IMR-90 (cell line): ENCODE measurements at regions not wholly inside any gene's neighbourhood (a gene's known extent, or its start where the extent isn't known, plus 50 kb on each side); places are given as distances from the start of the nearest gene placed in this dataset.

Experiments
- ATAC-seq: fragments of 200-7000 bp; cut with Tn5 transposase; 2 replicates; pipeline ENCODE4 v1.9.1; 2020; ENCODE audit warnings: low read depth, mild to moderate bottlenecking, moderate library complexity
- BruUV-seq: library from RNA; stranded (reverse); fragments of 400-500 nt; replicated peaks from 2 replicates; lab custom pipeline; 2021; lab: Mats Ljungman, UMichigan
- CTCF ChIA-PET: fragments of 300-600 bp; formaldehyde crosslinking; extraction: SDS; loops from one replicate; lab custom pipeline; 2021; ENCODE audit warnings: antibody characterized with exemption; lab: Yijun Ruan, JAX
- POLR2A ChIA-PET: fragments of 300-600 bp; sonication (Branson Sonifier 250); formaldehyde crosslinking; loops from one replicate; lab custom pipeline; 2022; ENCODE audit warnings: antibody characterized with exemption; ENCODE audit not compliant: unreplicated experiment; lab: Charles Lee
- DNase-seq: peaks from one replicate; pipeline ENCODE4 v3.0.0; 2013
- H2AFZ ChIP-seq: replicated peaks from 2 replicates; pipeline ENCODE3; 2013; ENCODE audit warnings: low read length, mild to moderate bottlenecking; ENCODE audit not compliant: poor library complexity
- H2AK5ac ChIP-seq: 2 replicates; pipeline ENCODE4 v1.6.1; 2013; ENCODE audit warnings: low read depth, low read length, inconsistent platforms
- H2AK9ac ChIP-seq: replicated peaks from 2 replicates; pipeline ENCODE3; 2013; ENCODE audit warnings: mild to moderate bottlenecking, low read depth, low read length, moderate library complexity; ENCODE audit not compliant: poor library complexity
- H2BK120ac ChIP-seq: 2 replicates; pipeline ENCODE4 v1.6.1; 2013; ENCODE audit warnings: low read depth, low read length, inconsistent platforms
- H2BK15ac ChIP-seq: 3 replicates; pipeline ENCODE4 v1.6.1; 2013; ENCODE audit warnings: low read depth, low read length, inconsistent platforms
- H2BK20ac ChIP-seq: 2 replicates; pipeline ENCODE4 v1.6.1; 2013; ENCODE audit warnings: low read depth, mild to moderate bottlenecking, inconsistent platforms, low read length, moderate library complexity
- H2BK5ac ChIP-seq: 2 replicates; pipeline ENCODE4 v1.6.1; 2013; ENCODE audit warnings: mild to moderate bottlenecking, low read depth, low read length, inconsistent platforms; ENCODE audit not compliant: poor library complexity, severe bottlenecking
- H3K14ac ChIP-seq: replicated peaks from 2 replicates; pipeline ENCODE4 v1.6.1; 2013; ENCODE audit warnings: low read depth, low read length, inconsistent platforms
- H3K18ac ChIP-seq: 2 replicates; pipeline ENCODE4 v1.6.1; 2013; ENCODE audit warnings: low read depth, low read length, control low read depth
- H3K23ac ChIP-seq: 2 replicates; pipeline ENCODE4 v1.6.1; 2013; ENCODE audit warnings: low read depth, low read length, inconsistent platforms
- H3K27ac ChIP-seq: 2 replicates; pipeline ENCODE4 v1.5.1; 2013; ENCODE audit warnings: mild to moderate bottlenecking, control low read depth, low read length; ENCODE audit not compliant: insufficient read depth
- H3K27me3 ChIP-seq: 2 replicates; pipeline ENCODE4 v1.6.1; 2013; ENCODE audit warnings: low read length; ENCODE audit not compliant: control insufficient read depth, insufficient read depth
- H3K36me3 ChIP-seq: 2 replicates; pipeline ENCODE4 v1.6.1; 2013; ENCODE audit warnings: low read length, mixed read lengths; ENCODE audit not compliant: control insufficient read depth, insufficient read depth
- H3K4ac ChIP-seq: 2 replicates; pipeline ENCODE4 v1.6.1; 2013; ENCODE audit warnings: low read depth, low read length, inconsistent platforms
- H3K4me1 ChIP-seq: 2 replicates; pipeline ENCODE4 v1.6.1; 2013; ENCODE audit warnings: low read length, mixed read lengths; ENCODE audit not compliant: control insufficient read depth, insufficient read depth
- H3K4me2 ChIP-seq: 2 replicates; pipeline ENCODE4 v1.6.1; 2013; ENCODE audit warnings: low read depth, mild to moderate bottlenecking, control low read depth, low read length, moderate library complexity
- H3K4me3 ChIP-seq: 2 replicates; pipeline ENCODE4 v1.5.1; 2013; ENCODE audit warnings: low read depth, mild to moderate bottlenecking, control low read depth, low read length, moderate library complexity; ENCODE audit not compliant: insufficient read depth
- H3K56ac ChIP-seq: 2 replicates; pipeline ENCODE4 v1.6.1; 2013; ENCODE audit warnings: low read length, inconsistent platforms; ENCODE audit not compliant: insufficient read depth; ENCODE audit errors: extremely low read depth
- H3K79me1 ChIP-seq, 2 experiments: 2 replicates each; pipeline ENCODE4 v1.6.1; 2013; ENCODE audit warnings: low read length in 2 of 2, inconsistent platforms in 1 of 2, low read depth in 1 of 2
- H3K9ac ChIP-seq: 2 replicates; pipeline ENCODE4 v1.6.1; 2013; ENCODE audit warnings: low read depth, low read length, control low read depth
- H3K9me1 ChIP-seq: 2 replicates; pipeline ENCODE4 v1.6.1; 2013; ENCODE audit warnings: low read length, inconsistent platforms; ENCODE audit not compliant: insufficient read depth
- H3K9me3 ChIP-seq: 2 replicates; pipeline ENCODE4 v1.6.1; 2013; ENCODE audit warnings: low read length; ENCODE audit not compliant: control insufficient read depth, insufficient read depth
- H4K20me1 ChIP-seq: 2 replicates; pipeline ENCODE4 v1.6.1; 2013; ENCODE audit warnings: low read length, inconsistent platforms; ENCODE audit not compliant: insufficient read depth
- H4K5ac ChIP-seq: 2 replicates; pipeline ENCODE4 v1.6.1; 2013; ENCODE audit warnings: mild to moderate bottlenecking, low read depth, low read length, control low read depth
- H4K8ac ChIP-seq, 2 experiments: 2 replicates each; pipeline ENCODE4 v1.6.1; 2013; ENCODE audit warnings: low read depth in 2 of 2, low read length in 2 of 2, control low read depth in 1 of 2, inconsistent platforms in 1 of 2
- H4K91ac ChIP-seq: 2 replicates; pipeline ENCODE4 v1.6.1; 2013; ENCODE audit warnings: low read depth, low read length, inconsistent platforms; ENCODE audit not compliant: insufficient read depth
- CHD1 ChIP-seq: IDR thresholded peaks from 2 replicates; pipeline ENCODE4 v1.6.1; 2012; ENCODE audit warnings: low read depth, low read length, improper control_type of control experiment
- WGBS, 2 experiments: methylation state at CpG; one replicate each; pipeline versions ENCODE4 v1.1.5 to v1.1.7; 2013; ENCODE audit warnings: missing lambda C conversion rate in 2 of 2; ENCODE audit not compliant: insufficient read length in 1 of 2; ENCODE audit errors: extremely low coverage in 2 of 2; 5-methylcytosine and 5-hydroxymethylcytosine counted together
- dilution Hi-C: fragments of 300-500 bp; cut with HindIII; formaldehyde crosslinking; loops from one replicate; pipeline ENCODE4 v1.14.3; 2018; ENCODE audit warnings: low sequenced_read_pairs; ENCODE audit not compliant: unreplicated experiment
- in situ Hi-C: fragments of 300-500 bp; cut with MboI; formaldehyde crosslinking; loops from 3 replicates; pipeline ENCODE4 v1.14.3; 2019; ENCODE audit warnings: low sequenced_read_pairs, inconsistent platforms, mixed read lengths
- intact Hi-C: fragments of 100-400 bp; cut with micrococcal nuclease; formaldehyde crosslinking; loops from 2 replicates; pipeline ENCODE4 v1.10.0; 2022
- TF ChIP-seq, protein P1 (sequence below): conservative IDR thresholded peaks from 2 replicates; pipeline ENCODE4 v1.5.1; 2012; ENCODE audit warnings: mild to moderate bottlenecking, low read depth, low read length, improper control_type of control experiment

- H4K20me1 ChIP-seq: no peaks in the 10 kb centered on the region
- H2AK5ac ChIP-seq: no peak overlapping the region
- no peak overlapping the region for H4K91ac ChIP-seq
- peaks cover 1% of the 10 kb centered on the region; the same call in 1 of the 2 replicates for H3K4me1 ChIP-seq
- H4K5ac ChIP-seq: no peak overlapping the region
- ChIA-PET POLR2A (no interaction called here), CTCF (no interaction called here)
- dilution Hi-C loops (no loop called here), intact Hi-C loops (no loop called here), in situ Hi-C loops (no loop called here)
- no peak overlapping the region for H4K8ac ChIP-seq
- no peak overlapping the region for H2BK120ac ChIP-seq
- H3K4me3 ChIP-seq: no peak overlapping the region
- no peaks in the 10 kb centered on the region for H3K79me1 ChIP-seq
- no peak overlapping the region for H3K4ac ChIP-seq
- H3K56ac ChIP-seq: no peak overlapping the region
- H3K4me2 ChIP-seq: no peak overlapping the region
- no peaks in the 10 kb centered on the region for H3K9me1 ChIP-seq
- no peak overlapping the region for H3K18ac ChIP-seq
- no peak for DNase-seq
- H3K27ac ChIP-seq: no peak overlapping the region
- ATAC-seq: no peak
- H2AK9ac ChIP-seq: no peak overlapping the region
- TF ChIP-seq CHD1: no peak
- TF ChIP-seq, protein P1, sequence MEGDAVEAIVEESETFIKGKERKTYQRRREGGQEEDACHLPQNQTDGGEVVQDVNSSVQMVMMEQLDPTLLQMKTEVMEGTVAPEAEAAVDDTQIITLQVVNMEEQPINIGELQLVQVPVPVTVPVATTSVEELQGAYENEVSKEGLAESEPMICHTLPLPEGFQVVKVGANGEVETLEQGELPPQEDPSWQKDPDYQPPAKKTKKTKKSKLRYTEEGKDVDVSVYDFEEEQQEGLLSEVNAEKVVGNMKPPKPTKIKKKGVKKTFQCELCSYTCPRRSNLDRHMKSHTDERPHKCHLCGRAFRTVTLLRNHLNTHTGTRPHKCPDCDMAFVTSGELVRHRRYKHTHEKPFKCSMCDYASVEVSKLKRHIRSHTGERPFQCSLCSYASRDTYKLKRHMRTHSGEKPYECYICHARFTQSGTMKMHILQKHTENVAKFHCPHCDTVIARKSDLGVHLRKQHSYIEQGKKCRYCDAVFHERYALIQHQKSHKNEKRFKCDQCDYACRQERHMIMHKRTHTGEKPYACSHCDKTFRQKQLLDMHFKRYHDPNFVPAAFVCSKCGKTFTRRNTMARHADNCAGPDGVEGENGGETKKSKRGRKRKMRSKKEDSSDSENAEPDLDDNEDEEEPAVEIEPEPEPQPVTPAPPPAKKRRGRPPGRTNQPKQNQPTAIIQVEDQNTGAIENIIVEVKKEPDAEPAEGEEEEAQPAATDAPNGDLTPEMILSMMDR: no peak
- no peak overlapping the region for H3K14ac ChIP-seq
- no peak overlapping the region for H3K9ac ChIP-seq
- WGBS, 2 experiments: no CpG with 5 or more reads among the region's 1 CpG
- no peak overlapping the region for H2BK5ac ChIP-seq
- H3K27me3 ChIP-seq: no peaks in the 10 kb centered on the region
- no peaks in the 10 kb centered on the region for H3K36me3 ChIP-seq
- no peak overlapping the region for H2BK15ac ChIP-seq
- H2AFZ ChIP-seq: no peak overlapping the region
- no peak overlapping the region for H3K23ac ChIP-seq
- BruUV-seq: no TSS peak
- H2BK20ac ChIP-seq: no peak overlapping the region
- no peaks in the 10 kb centered on the region for H3K9me3 ChIP-seq
These were observed 71.0 kb upstream of the HMHB1 start for GRCh38 chr5:143740956-143741355.
